ENCODE measurements at regions not wholly inside any gene's neighbourhood (a gene's known extent, or its start where the extent isn't known, plus 50 kb on each side); places are given as distances from the start of the nearest gene placed in this dataset.

DNA sequence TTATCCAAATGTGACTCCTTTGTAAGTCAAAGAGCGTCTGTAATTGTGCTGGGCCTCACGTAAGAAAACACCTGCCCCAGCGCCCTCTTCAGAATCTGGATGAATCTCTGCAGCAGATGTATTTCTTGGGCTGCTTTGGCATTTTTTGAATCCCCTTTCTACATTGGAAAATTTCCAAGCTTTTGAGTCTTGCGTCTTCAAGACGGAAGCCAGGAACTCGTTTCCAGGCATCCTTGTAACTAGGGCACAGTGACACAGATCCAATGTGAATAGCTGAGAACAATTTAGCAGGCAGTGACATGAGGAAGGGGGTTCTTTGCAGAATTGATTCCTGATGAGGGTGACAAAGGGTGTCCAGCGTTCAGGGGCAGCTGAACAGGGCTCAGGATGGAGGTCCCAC lies 862.3 kb downstream of the TYW1 start:
- WGBS (ENCODE audit: insufficient coverage), result 93% methylated on average over 7 of the region's 7 CpGs
- DNase-seq, result no peak
- Histone ChIP-seq H3K27ac (ENCODE audit: insufficient read depth in 1 of 2, low read depth in 1 of 2, low read length in 2 of 2, poor library complexity in 1 of 2, severe bottlenecking in 2 of 2) (no peak overlapping the region), H3K9me3 (ENCODE audit: control extremely low read depth in 1 of 5, control insufficient read depth in 4 of 5, insufficient read depth in 2 of 5, low read depth in 1 of 5, low read length in 4 of 5) (peaks cover 0 to 12% (median 4%) of the 10 kb centered on the region in 5 experiments), H3K4me3 (ENCODE audit: control insufficient read depth in 1 of 7, extremely low read depth in 1 of 7, insufficient read depth in 4 of 7, low read depth in 2 of 7, low read length in 6 of 7) (no peak overlapping the region), H3K27me3 (replicated peaks in 2 of 5; ENCODE audit: control insufficient read depth in 4 of 5, insufficient read depth in 5 of 5, low read length in 4 of 5) (no peaks in the 10 kb centered on the region), H3K4me1 (ENCODE audit: control extremely low read depth in 1 of 4, control insufficient read depth in 4 of 4, insufficient read depth in 4 of 4, low read length in 3 of 4) (no peaks in the 10 kb centered on the region), H3K36me3 (ENCODE audit: control insufficient read depth in 4 of 4, insufficient read depth in 4 of 4, low read length in 3 of 4) (no peaks in the 10 kb centered on the region)
- POLR2A ChIA-PET, result no interaction called here
- CTCF ChIA-PET, result no interaction called here

- Histone ChIP-seq H3K4me1 (ENCODE audit: control extremely low read depth in 1 of 4, control insufficient read depth in 4 of 4, insufficient read depth in 4 of 4, low read length in 3 of 4) (no peaks in the 10 kb centered on the region), H3K9me3 (ENCODE audit: control extremely low read depth in 1 of 5, control insufficient read depth in 4 of 5, insufficient read depth in 2 of 5, low read depth in 1 of 5, low read length in 4 of 5) (peaks cover 0 to 12% (median 6%) of the 10 kb centered on the region in 5 experiments), H3K36me3 (ENCODE audit: control insufficient read depth in 4 of 4, insufficient read depth in 4 of 4, low read length in 3 of 4) (no peaks in the 10 kb centered on the region), H3K27ac (ENCODE audit: insufficient read depth in 1 of 2, low read depth in 1 of 2, low read length in 2 of 2, poor library complexity in 1 of 2, severe bottlenecking in 2 of 2) (no peak overlapping the region), H3K27me3 (replicated peaks in 2 of 5; ENCODE audit: control insufficient read depth in 4 of 5, insufficient read depth in 5 of 5, low read length in 4 of 5) (no peaks in the 10 kb centered on the region), H3K4me3 (ENCODE audit: control insufficient read depth in 1 of 7, extremely low read depth in 1 of 7, insufficient read depth in 4 of 7, low read depth in 2 of 7, low read length in 6 of 7) (no peak overlapping the region)
- no peak for DNase-seq
- ChIA-PET POLR2A (no interaction called here), CTCF (no interaction called here)
- 100% methylated on average over 4 of the region's 6 CpGs for WGBS (ENCODE audit: insufficient coverage)
Observed at GRCh38 chr7:67863911-67864310, 867.3 kb downstream of the TYW1 start.

DNA sequence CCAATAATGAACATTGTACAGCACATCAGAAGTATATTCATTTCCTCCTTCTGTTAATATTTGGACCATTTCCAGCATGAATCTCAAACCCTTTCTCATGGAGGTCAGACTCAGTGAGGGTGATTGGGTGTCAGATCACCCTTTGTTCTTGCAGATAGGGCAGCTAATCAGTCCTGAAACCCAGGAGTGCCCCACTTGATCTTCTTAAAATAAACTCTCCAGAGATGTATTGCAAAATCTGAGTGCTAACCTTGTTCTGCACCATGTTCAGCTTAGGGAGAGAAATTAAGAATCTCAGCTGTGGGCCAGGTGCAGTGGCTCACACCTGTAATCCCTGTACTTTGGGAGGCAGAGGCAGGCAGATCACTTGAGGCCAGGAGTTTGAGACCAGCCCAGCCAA lies 869.4 kb downstream of the TYW1 start:
- DNase-seq, result no peak
- no peak overlapping the region for H3K4me3 ChIP-seq (ENCODE audit: control insufficient read depth in 1 of 7, extremely low read depth in 1 of 7, insufficient read depth in 4 of 7, low read depth in 2 of 7, low read length in 6 of 7)
- POLR2A ChIA-PET, result no interaction called here
- peaks cover 0 to 12% (median 5%) of the 10 kb centered on the region in 5 experiments for H3K9me3 ChIP-seq (ENCODE audit: control extremely low read depth in 1 of 5, control insufficient read depth in 4 of 5, insufficient read depth in 2 of 5, low read depth in 1 of 5, low read length in 4 of 5)
- no peak overlapping the region for H3K27ac ChIP-seq (ENCODE audit: insufficient read depth in 1 of 2, low read depth in 1 of 2, low read length in 2 of 2, poor library complexity in 1 of 2, severe bottlenecking in 2 of 2)
- H3K36me3 ChIP-seq (ENCODE audit: control insufficient read depth in 4 of 4, insufficient read depth in 4 of 4, low read length in 3 of 4), result no peaks in the 10 kb centered on the region
- no peaks in the 10 kb centered on the region for H3K4me1 ChIP-seq (ENCODE audit: control extremely low read depth in 1 of 4, control insufficient read depth in 4 of 4, insufficient read depth in 4 of 4, low read length in 3 of 4)
- H3K27me3 ChIP-seq (replicated peaks in 2 of 5; ENCODE audit: control insufficient read depth in 4 of 5, insufficient read depth in 5 of 5, low read length in 4 of 5), result no peaks in the 10 kb centered on the region
- CTCF ChIA-PET, result no interaction called here

- Histone ChIP-seq H3K9me3 (ENCODE audit: control extremely low read depth in 1 of 5, control insufficient read depth in 4 of 5, insufficient read depth in 2 of 5, low read depth in 1 of 5, low read length in 4 of 5) (peaks cover 0 to 7% (median 2%) of the 10 kb centered on the region in 5 experiments), H3K27ac (ENCODE audit: insufficient read depth in 1 of 2, low read depth in 1 of 2, low read length in 2 of 2, poor library complexity in 1 of 2, severe bottlenecking in 2 of 2) (no peak overlapping the region), H3K4me1 (ENCODE audit: control extremely low read depth in 1 of 4, control insufficient read depth in 4 of 4, insufficient read depth in 4 of 4, low read length in 3 of 4) (no peaks in the 10 kb centered on the region), H3K27me3 (replicated peaks in 2 of 5; ENCODE audit: control insufficient read depth in 4 of 5, insufficient read depth in 5 of 5, low read length in 4 of 5) (no peaks in the 10 kb centered on the region), H3K36me3 (ENCODE audit: control insufficient read depth in 4 of 4, insufficient read depth in 4 of 4, low read length in 3 of 4) (no peaks in the 10 kb centered on the region), H3K4me3 (ENCODE audit: control insufficient read depth in 1 of 7, extremely low read depth in 1 of 7, insufficient read depth in 4 of 7, low read depth in 2 of 7, low read length in 6 of 7) (no peak overlapping the region)
- ChIA-PET CTCF (no interaction called here), POLR2A (no interaction called here)
- DNase-seq, result no peak
- WGBS (ENCODE audit: insufficient coverage), result 96% methylated on average over 3 of the region's 3 CpGs
Observed at GRCh38 chr7:67866812-67867211, 870.2 kb downstream of the TYW1 start.

DNA sequence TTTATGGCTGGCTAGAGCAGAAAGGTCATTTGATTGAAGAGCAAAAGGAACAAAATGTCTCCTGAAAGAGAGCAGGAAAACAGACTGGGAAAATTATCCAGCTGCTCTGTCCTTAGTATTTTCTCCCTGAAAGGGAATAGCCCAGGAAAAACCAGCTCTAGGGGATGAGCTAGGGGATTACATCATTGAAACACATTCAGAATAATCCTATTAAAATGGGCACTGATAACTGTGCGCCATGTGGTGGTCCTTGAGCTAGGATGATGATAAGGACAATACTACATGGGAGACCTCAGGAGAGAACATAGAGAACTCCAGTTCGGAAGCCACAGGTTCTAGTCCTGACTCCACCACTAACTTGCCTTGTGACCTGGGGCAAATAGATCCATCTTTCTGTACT lies 873.8 kb downstream of the TYW1 start:
- H3K27me3 ChIP-seq (replicated peaks in 2 of 5; ENCODE audit: control insufficient read depth in 4 of 5, insufficient read depth in 5 of 5, low read length in 4 of 5), result no peaks in the 10 kb centered on the region
- H3K4me1 ChIP-seq (ENCODE audit: control extremely low read depth in 1 of 4, control insufficient read depth in 4 of 4, insufficient read depth in 4 of 4, low read length in 3 of 4), result no peaks in the 10 kb centered on the region
- H3K4me3 ChIP-seq (ENCODE audit: control insufficient read depth in 1 of 7, extremely low read depth in 1 of 7, insufficient read depth in 4 of 7, low read depth in 2 of 7, low read length in 6 of 7), result no peak overlapping the region
- no peaks in the 10 kb centered on the region for H3K36me3 ChIP-seq (ENCODE audit: control insufficient read depth in 4 of 4, insufficient read depth in 4 of 4, low read length in 3 of 4)
- no peak for DNase-seq
- ChIA-PET POLR2A (no interaction called here), CTCF (no interaction called here)
- no peak overlapping the region for H3K27ac ChIP-seq (ENCODE audit: insufficient read depth in 1 of 2, low read depth in 1 of 2, low read length in 2 of 2, poor library complexity in 1 of 2, severe bottlenecking in 2 of 2)
- no CpG with 5 or more reads among the region's 2 CpGs for WGBS (ENCODE audit: insufficient coverage)
- H3K9me3 ChIP-seq (ENCODE audit: control extremely low read depth in 1 of 5, control insufficient read depth in 4 of 5, insufficient read depth in 2 of 5, low read depth in 1 of 5, low read length in 4 of 5), result peaks cover 0 to 2% (median 0%) of the 10 kb centered on the region in 5 experiments

- 86% methylated on average over 3 of the region's 4 CpGs for WGBS (ENCODE audit: insufficient coverage)
- Histone ChIP-seq H3K27me3 (replicated peaks in 2 of 5; ENCODE audit: control insufficient read depth in 4 of 5, insufficient read depth in 5 of 5, low read length in 4 of 5) (no peaks in the 10 kb centered on the region), H3K4me3 (ENCODE audit: control insufficient read depth in 1 of 7, extremely low read depth in 1 of 7, insufficient read depth in 4 of 7, low read depth in 2 of 7, low read length in 6 of 7) (no peak overlapping the region), H3K4me1 (ENCODE audit: control extremely low read depth in 1 of 4, control insufficient read depth in 4 of 4, insufficient read depth in 4 of 4, low read length in 3 of 4) (no peaks in the 10 kb centered on the region), H3K9me3 (ENCODE audit: control extremely low read depth in 1 of 5, control insufficient read depth in 4 of 5, insufficient read depth in 2 of 5, low read depth in 1 of 5, low read length in 4 of 5) (no peaks in the 10 kb centered on the region), H3K27ac (ENCODE audit: insufficient read depth in 1 of 2, low read depth in 1 of 2, low read length in 2 of 2, poor library complexity in 1 of 2, severe bottlenecking in 2 of 2) (no peak overlapping the region), H3K36me3 (ENCODE audit: control insufficient read depth in 4 of 4, insufficient read depth in 4 of 4, low read length in 3 of 4) (no peaks in the 10 kb centered on the region)
- ChIA-PET CTCF (no interaction called here), POLR2A (no interaction called here)
- DNase-seq, result no peak
Observed at GRCh38 chr7:67875558-67875957, 878.9 kb downstream of the TYW1 start.

DNA sequence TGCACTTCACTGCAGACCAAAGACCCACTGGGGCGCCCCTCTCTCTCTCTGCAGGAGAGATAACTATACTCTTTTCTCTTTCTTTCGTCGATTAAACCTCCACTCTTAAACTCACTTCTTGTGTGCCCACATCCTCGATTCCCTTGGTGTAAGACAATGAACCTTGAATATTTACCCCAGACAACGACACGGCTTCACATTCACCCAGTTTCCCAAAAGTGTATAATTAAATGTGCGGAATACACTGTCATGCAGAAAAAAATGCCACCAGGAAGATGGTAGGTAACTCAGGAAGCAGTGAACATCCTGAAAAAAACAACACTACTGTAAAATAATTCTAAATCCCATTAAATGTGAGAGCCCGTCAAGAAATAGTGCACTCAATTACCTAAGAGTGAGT lies 882.2 kb downstream of the TYW1 start:
- no peaks in the 10 kb centered on the region for H3K4me1 ChIP-seq (ENCODE audit: control extremely low read depth in 1 of 4, control insufficient read depth in 4 of 4, insufficient read depth in 4 of 4, low read length in 3 of 4)
- H3K4me3 ChIP-seq (ENCODE audit: control insufficient read depth in 1 of 7, extremely low read depth in 1 of 7, insufficient read depth in 4 of 7, low read depth in 2 of 7, low read length in 6 of 7), result no peak overlapping the region
- H3K36me3 ChIP-seq (ENCODE audit: control insufficient read depth in 4 of 4, insufficient read depth in 4 of 4, low read length in 3 of 4), result no peaks in the 10 kb centered on the region
- ChIA-PET CTCF (no interaction called here), POLR2A (no interaction called here)
- DNase-seq, result no peak
- H3K27ac ChIP-seq (ENCODE audit: insufficient read depth in 1 of 2, low read depth in 1 of 2, low read length in 2 of 2, poor library complexity in 1 of 2, severe bottlenecking in 2 of 2), result no peak overlapping the region
- WGBS (ENCODE audit: insufficient coverage), result 93% methylated on average over 8 of the region's 8 CpGs
- H3K9me3 ChIP-seq (ENCODE audit: control extremely low read depth in 1 of 5, control insufficient read depth in 4 of 5, insufficient read depth in 2 of 5, low read depth in 1 of 5, low read length in 4 of 5), result no peaks in the 10 kb centered on the region
- no peaks in the 10 kb centered on the region for H3K27me3 ChIP-seq (replicated peaks in 2 of 5; ENCODE audit: control insufficient read depth in 4 of 5, insufficient read depth in 5 of 5, low read length in 4 of 5)

DNA sequence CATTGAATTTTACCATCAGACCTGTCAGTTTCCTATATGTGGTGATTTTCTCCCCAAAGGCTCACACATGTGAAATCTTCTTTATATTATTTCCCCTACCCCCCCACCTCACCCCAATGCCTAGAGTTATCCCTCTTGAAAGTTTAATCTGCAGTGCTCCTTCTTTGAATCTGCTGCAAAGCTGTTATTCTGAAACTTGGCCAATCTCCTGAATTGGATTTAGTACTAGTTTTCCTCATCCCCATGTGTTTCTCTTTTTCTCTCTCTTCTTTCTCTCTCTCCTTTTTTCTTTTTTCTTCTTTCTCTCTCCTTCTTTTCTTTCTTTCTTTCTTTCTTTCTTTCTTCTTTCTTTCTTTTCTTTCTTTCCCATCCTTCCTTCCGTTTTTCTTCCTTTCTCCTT lies 886.2 kb downstream of the TYW1 start:
- POLR2A ChIA-PET, result no interaction called here
- H3K9me3 ChIP-seq (ENCODE audit: control extremely low read depth in 1 of 5, control insufficient read depth in 4 of 5, insufficient read depth in 2 of 5, low read depth in 1 of 5, low read length in 4 of 5), result peaks cover 0 to 4% (median under 1%) of the 10 kb centered on the region in 5 experiments

More for the DNA sequence above, 886.2 kb downstream of the TYW1 start:
- CTCF ChIA-PET, result no interaction called here
- WGBS (ENCODE audit: insufficient coverage), result 81% methylated on average over 1 of the region's 1 CpG
- Histone ChIP-seq H3K4me3 (ENCODE audit: control insufficient read depth in 1 of 7, extremely low read depth in 1 of 7, insufficient read depth in 4 of 7, low read depth in 2 of 7, low read length in 6 of 7) (no peak overlapping the region), H3K27ac (ENCODE audit: insufficient read depth in 1 of 2, low read depth in 1 of 2, low read length in 2 of 2, poor library complexity in 1 of 2, severe bottlenecking in 2 of 2) (no peak overlapping the region), H3K36me3 (ENCODE audit: control insufficient read depth in 4 of 4, insufficient read depth in 4 of 4, low read length in 3 of 4) (no peaks in the 10 kb centered on the region), H3K4me1 (ENCODE audit: control extremely low read depth in 1 of 4, control insufficient read depth in 4 of 4, insufficient read depth in 4 of 4, low read length in 3 of 4) (no peaks in the 10 kb centered on the region), H3K27me3 (replicated peaks in 2 of 5; ENCODE audit: control insufficient read depth in 4 of 5, insufficient read depth in 5 of 5, low read length in 4 of 5) (no peaks in the 10 kb centered on the region)
- DNase-seq, result no peak
